PC-9 (cell line): ENCODE measurements at regions not wholly inside any gene's neighbourhood (a gene's known extent, or its start where the extent isn't known, plus 50 kb on each side); places are given as distances from the start of the nearest gene placed in this dataset.
A peak's percentile ranks its signal among the peaks of the same experiment; 100 is the strongest.
"Not testable (repeated sequence)": the region's sequence is repeated elsewhere in the genome, so short reads cannot be mapped to it uniquely, and the experiment has no call there.

Experiments
- BruUV-seq: library from RNA; stranded (reverse); fragments of 400-500 nt; replicated peaks from 2 replicates; lab custom pipeline; 2021; lab: Mats Ljungman, UMichigan
- CTCF ChIA-PET: fragments of 300-600 bp; sonication (Branson Sonifier 250); formaldehyde crosslinking; loops from one replicate; lab custom pipeline; 2022; ENCODE audit warnings: antibody characterized with exemption; lab: Charles Lee
- POLR2A ChIA-PET: fragments of 300-600 bp; sonication (Branson Sonifier 250); formaldehyde crosslinking; loops from one replicate; lab custom pipeline; 2022; ENCODE audit warnings: antibody characterized with exemption; ENCODE audit not compliant: unreplicated experiment; lab: Charles Lee
- DNase-seq, 2 experiments: peaks; one replicate each; pipeline versions ENCODE4 v3.0.0 to v3.0.0-alpha.2; 2015 to 2022; ENCODE audit warnings: mixed read lengths in 1 of 2
- H2AFZ ChIP-seq: fragments of 200-600 bp; sonication (generic); 2 replicates; pipeline ENCODE4 v1.8.1; 2017; ENCODE audit warnings: antibody characterized with exemption
- H3F3A ChIP-seq: fragments of 200-600 bp; sonication (generic); 2 replicates; pipeline ENCODE4 v1.8.1; 2017; ENCODE audit warnings: antibody characterized with exemption, mild to moderate bottlenecking, low read depth; ENCODE audit not compliant: insufficient read depth
- H3K27ac ChIP-seq: fragments of 200-600 bp; sonication (generic); 2 replicates; pipeline ENCODE4 v1.6.1; 2016; ENCODE audit warnings: mixed run types
- H3K27me3 ChIP-seq: fragments of 200-600 bp; sonication (generic); 2 replicates; pipeline ENCODE4 v1.6.1; 2016; ENCODE audit warnings: low read depth, mixed run types; ENCODE audit not compliant: insufficient read depth
- H3K36me3 ChIP-seq: fragments of 200-600 bp; sonication (generic); 2 replicates; pipeline ENCODE4 v1.6.1; 2016; ENCODE audit warnings: low read depth, mixed run types
- H3K4me1 ChIP-seq: fragments of 200-600 bp; sonication (generic); replicated peaks from 2 replicates; pipeline ENCODE4 v1.6.1; 2016; ENCODE audit warnings: mixed run types; ENCODE audit not compliant: insufficient read depth
- H3K4me2 ChIP-seq: fragments of 200-600 bp; sonication (generic); 2 replicates; pipeline ENCODE4 v1.6.1; 2017; ENCODE audit warnings: mixed run types
- H3K4me3 ChIP-seq: fragments of 200-600 bp; sonication (generic); 2 replicates; pipeline ENCODE4 v1.6.1; 2016; ENCODE audit warnings: mixed run types
- H3K79me2 ChIP-seq: fragments of 200-600 bp; sonication (generic); 2 replicates; pipeline ENCODE4 v1.6.1; 2017; ENCODE audit warnings: low read depth, mixed run types
- H3K9me2 ChIP-seq: fragments of 200-600 bp; sonication (generic); 2 replicates; pipeline ENCODE4 v1.8.1; 2017; ENCODE audit warnings: mild to moderate bottlenecking; ENCODE audit not compliant: insufficient read depth
- H3K9me3 ChIP-seq: fragments of 200-600 bp; sonication (generic); 2 replicates; pipeline ENCODE4 v1.8.1; 2016; ENCODE audit warnings: low read depth; ENCODE audit not compliant: insufficient read depth
- H4K20me1 ChIP-seq: fragments of 200-600 bp; sonication (generic); 2 replicates; pipeline ENCODE4 v1.8.1; 2017; ENCODE audit not compliant: insufficient read depth
- intact Hi-C: fragments of 100-400 bp; cut with micrococcal nuclease; formaldehyde crosslinking; loops from one replicate; pipeline ENCODE4 v1.10.0; 2022; ENCODE audit not compliant: unreplicated experiment

DNA sequence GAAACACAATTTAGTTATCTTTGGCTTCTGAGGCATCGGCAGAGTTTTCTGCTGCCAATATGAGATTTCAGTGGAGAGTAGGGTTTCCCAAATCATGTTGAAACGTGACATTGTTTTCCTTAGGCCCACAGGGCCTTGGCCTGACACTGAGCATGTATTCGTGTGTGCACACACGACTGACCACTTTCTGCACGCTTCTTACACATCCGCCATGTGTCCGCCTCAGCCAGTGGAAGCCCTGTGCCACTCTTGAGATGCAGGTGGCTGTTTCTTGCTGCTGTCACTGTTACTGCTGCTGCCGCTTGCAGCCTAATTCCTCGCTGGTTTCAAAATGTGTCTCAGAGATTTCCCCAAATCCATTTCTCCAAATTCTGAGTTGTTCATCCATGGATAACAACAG is 299.6 kb upstream of the PLGLB1 start:
- H2AFZ ChIP-seq, H3F3A ChIP-seq, H3K4me2 ChIP-seq, intact Hi-C loops, CTCF ChIA-PET, H4K20me1 ChIP-seq, BruUV-seq, H3K27ac ChIP-seq, H3K9me2 ChIP-seq, POLR2A ChIA-PET, H3K36me3 ChIP-seq, H3K9me3 ChIP-seq, H3K27me3 ChIP-seq, H3K4me3 ChIP-seq, H3K79me2 ChIP-seq, DNase-seq: not testable (repeated sequence)
- H3K4me1 ChIP-seq: peaks cover 17% of the 10 kb centered on the region

GRCh38 chr2:87324335-87325041 is 302.8 kb upstream of the PLGLB1 start:
- H3K4me3 ChIP-seq: not testable (repeated sequence)

GRCh38 chr2:87325042-87325910 is 303.6 kb upstream of the PLGLB1 start:
- H3K27me3 ChIP-seq, H2AFZ ChIP-seq, POLR2A ChIA-PET, intact Hi-C loops, H4K20me1 ChIP-seq, DNase-seq, H3K9me3 ChIP-seq, H3F3A ChIP-seq, CTCF ChIA-PET, H3K79me2 ChIP-seq, H3K9me2 ChIP-seq, H3K36me3 ChIP-seq: not testable (repeated sequence)
- Histone ChIP-seq H3K27ac (peak overlapping the region; percentile 82), H3K4me3 (peak overlapping the region; percentile 29; the same call in 1 of the 2 replicates), H3K4me1 (peaks cover 12% of the 10 kb centered on the region), H3K4me2 (peak overlapping the region; percentile 68)
- TSS peak; percentile 90 for BruUV-seq

More at GRCh38 chr2:87324335-87325041, 302.8 kb upstream of the PLGLB1 start:
- DNase-seq, CTCF ChIA-PET, POLR2A ChIA-PET, intact Hi-C loops, H3K36me3 ChIP-seq, H2AFZ ChIP-seq, H3K27me3 ChIP-seq, H3K79me2 ChIP-seq, H3K9me2 ChIP-seq, BruUV-seq, H4K20me1 ChIP-seq, H3F3A ChIP-seq, H3K9me3 ChIP-seq: not testable (repeated sequence)
- Histone ChIP-seq H3K4me1 (peaks cover 12% of the 10 kb centered on the region), H3K4me2 (peak overlapping the region; percentile 37), H3K27ac (peak overlapping the region; percentile 57)

DNA sequence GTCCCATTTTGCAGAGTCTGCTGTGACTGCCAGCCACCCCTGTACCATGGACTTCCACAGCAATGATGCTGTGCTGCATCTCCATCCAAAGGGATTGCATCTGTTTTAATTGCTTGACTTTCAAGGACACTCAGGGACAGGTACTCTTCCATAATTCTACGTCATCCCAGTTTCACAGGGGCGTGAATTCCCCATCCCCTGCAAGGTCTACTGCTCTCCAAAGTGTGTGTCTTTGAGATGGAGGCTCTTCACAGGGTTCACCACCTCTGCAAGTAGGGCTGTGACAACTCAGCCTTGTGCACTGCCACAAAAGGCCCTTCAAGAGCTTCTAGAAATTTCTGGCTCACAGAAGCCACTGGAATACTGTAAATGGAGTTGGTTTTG is 304.3 kb upstream of the PLGLB1 start:
- BruUV-seq, H2AFZ ChIP-seq, DNase-seq, H3K36me3 ChIP-seq, H3F3A ChIP-seq, H3K9me2 ChIP-seq, CTCF ChIA-PET, H3K9me3 ChIP-seq, H4K20me1 ChIP-seq, POLR2A ChIA-PET, intact Hi-C loops, H3K79me2 ChIP-seq, H3K27me3 ChIP-seq: not testable (repeated sequence)
- H3K4me1 ChIP-seq: peaks cover 12% of the 10 kb centered on the region
- peak overlapping the region; percentile 29; the same call in 1 of the 2 replicates for H3K4me3 ChIP-seq
- H3K4me2 ChIP-seq: peak overlapping the region; percentile 68
- peak overlapping the region; percentile 82 for H3K27ac ChIP-seq

DNA sequence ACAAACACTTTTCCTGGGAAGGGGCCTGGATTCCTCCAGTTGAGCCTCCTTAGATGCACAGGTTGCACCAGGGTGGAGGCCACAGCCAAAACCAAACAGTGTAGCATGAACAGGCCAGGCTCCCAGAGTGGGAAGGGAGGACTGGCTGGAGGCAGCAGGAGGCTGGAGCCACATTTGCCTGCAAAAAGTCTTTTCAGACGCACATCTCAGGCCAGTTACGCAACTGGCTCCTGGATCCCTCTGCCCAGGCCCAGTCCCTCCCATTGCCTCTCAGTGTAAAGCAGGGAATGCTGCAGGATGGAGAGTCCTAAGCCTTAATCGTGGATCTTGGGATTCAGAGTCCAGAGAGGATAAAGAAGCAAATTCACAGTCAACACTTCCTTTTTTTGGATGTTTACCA is 305.1 kb upstream of the PLGLB1 start:
- H3K79me2 ChIP-seq, H3K36me3 ChIP-seq, H2AFZ ChIP-seq, H3K27ac ChIP-seq, H3K9me3 ChIP-seq, POLR2A ChIA-PET, H3K4me3 ChIP-seq, CTCF ChIA-PET, BruUV-seq, intact Hi-C loops, H3K27me3 ChIP-seq, H4K20me1 ChIP-seq, DNase-seq, H3K9me2 ChIP-seq, H3K4me2 ChIP-seq, H3F3A ChIP-seq: not testable (repeated sequence)
- peaks cover 12% of the 10 kb centered on the region for H3K4me1 ChIP-seq

- H3K79me2 ChIP-seq, H3K4me2 ChIP-seq, H3K27me3 ChIP-seq, H3F3A ChIP-seq, CTCF ChIA-PET, intact Hi-C loops, H3K9me3 ChIP-seq, H4K20me1 ChIP-seq, H3K27ac ChIP-seq, H2AFZ ChIP-seq, DNase-seq, H3K4me3 ChIP-seq, POLR2A ChIA-PET, BruUV-seq, H3K36me3 ChIP-seq, H3K9me2 ChIP-seq: not testable (repeated sequence)
- peaks cover 12% of the 10 kb centered on the region for H3K4me1 ChIP-seq
These were observed 306.2 kb upstream of the PLGLB1 start for GRCh38 chr2:87327648-87328371.

DNA sequence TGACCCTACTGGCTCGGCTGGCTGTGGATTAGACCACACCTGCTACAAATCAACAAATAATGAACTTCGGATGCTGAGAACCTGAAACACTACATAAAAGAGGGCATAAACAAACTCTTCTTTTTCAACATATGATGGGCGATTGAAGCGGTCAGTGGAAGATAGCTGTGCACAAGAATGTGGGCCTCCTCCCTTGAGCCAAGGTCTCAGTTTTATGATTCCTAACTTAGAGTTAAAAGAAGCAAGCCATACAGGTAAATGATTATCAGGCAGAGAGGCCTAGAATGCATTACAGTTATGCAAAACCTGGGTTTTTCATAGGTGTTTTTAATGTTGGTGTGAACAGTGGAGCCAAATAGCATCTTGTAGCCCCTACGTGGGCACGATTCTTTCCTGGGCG is 307.9 kb upstream of the PLGLB1 start:
- intact Hi-C loops, BruUV-seq, H3K9me3 ChIP-seq, H3K27ac ChIP-seq, H4K20me1 ChIP-seq, DNase-seq, H3K36me3 ChIP-seq, H3K4me1 ChIP-seq, H3K79me2 ChIP-seq, H2AFZ ChIP-seq, H3K27me3 ChIP-seq, H3K4me3 ChIP-seq, H3F3A ChIP-seq, POLR2A ChIA-PET, H3K4me2 ChIP-seq, CTCF ChIA-PET, H3K9me2 ChIP-seq: not testable (repeated sequence)
